Ovary (tissue), 3 donors: ENCODE measurements at regions not wholly inside any gene's neighbourhood (a gene's known extent, or its start where the extent isn't known, plus 50 kb on each side); places are given as distances from the start of the nearest gene placed in this dataset.

Experiments used
- POLR2A ChIP-seq: fragments of 450-650 bp; IDR thresholded peaks from one replicate; pipeline ENCODE4 v1.6.1; 2017; ENCODE audit warnings: antibody characterized with exemption, mild to moderate bottlenecking, moderate library complexity
- TF ChIP-seq, protein P1 (sequence below), 3 donors: fragments of 450-650 bp in 2 of 3; fragments of 200-600 bp in 1 of 3; IDR thresholded peaks; one replicate each; pipeline versions ENCODE4 v1.5.1 to v1.8.0; 2016 to 2022; ENCODE audit warnings: antibody characterized with exemption in 3 of 3, mild to moderate bottlenecking in 1 of 3
- donor health status: DM: no; HTN: no; CAD: no.

- TF ChIP-seq, protein P1, sequence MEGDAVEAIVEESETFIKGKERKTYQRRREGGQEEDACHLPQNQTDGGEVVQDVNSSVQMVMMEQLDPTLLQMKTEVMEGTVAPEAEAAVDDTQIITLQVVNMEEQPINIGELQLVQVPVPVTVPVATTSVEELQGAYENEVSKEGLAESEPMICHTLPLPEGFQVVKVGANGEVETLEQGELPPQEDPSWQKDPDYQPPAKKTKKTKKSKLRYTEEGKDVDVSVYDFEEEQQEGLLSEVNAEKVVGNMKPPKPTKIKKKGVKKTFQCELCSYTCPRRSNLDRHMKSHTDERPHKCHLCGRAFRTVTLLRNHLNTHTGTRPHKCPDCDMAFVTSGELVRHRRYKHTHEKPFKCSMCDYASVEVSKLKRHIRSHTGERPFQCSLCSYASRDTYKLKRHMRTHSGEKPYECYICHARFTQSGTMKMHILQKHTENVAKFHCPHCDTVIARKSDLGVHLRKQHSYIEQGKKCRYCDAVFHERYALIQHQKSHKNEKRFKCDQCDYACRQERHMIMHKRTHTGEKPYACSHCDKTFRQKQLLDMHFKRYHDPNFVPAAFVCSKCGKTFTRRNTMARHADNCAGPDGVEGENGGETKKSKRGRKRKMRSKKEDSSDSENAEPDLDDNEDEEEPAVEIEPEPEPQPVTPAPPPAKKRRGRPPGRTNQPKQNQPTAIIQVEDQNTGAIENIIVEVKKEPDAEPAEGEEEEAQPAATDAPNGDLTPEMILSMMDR (IDR thresholded peaks at IDR 0.05), result no peak
- no peak for TF ChIP-seq POLR2A
These were observed 65.0 kb upstream of the PRDX6 start for GRCh38 chr1:173411835-173412742.
